SJSA1 (cell line): ENCODE measurements at regions not wholly inside any gene's neighbourhood (a gene's known extent, or its start where the extent isn't known, plus 50 kb on each side); places are given as distances from the start of the nearest gene placed in this dataset.

ENCODE experiments used
- DNase-seq, 2 experiments: peaks; one replicate each; pipeline ENCODE4 v3.0.0-alpha.2; 2015 to 2020; ENCODE audit warnings: low spot score in 2 of 2, low read depth in 1 of 2
- H3K27ac ChIP-seq: fragments of 250-450 bp; sonication (Bioruptor Pico); 2 replicates; pipeline ENCODE4 v1.5.1; 2020; ENCODE audit warnings: mild to moderate bottlenecking, moderate library complexity
- H3K27me3 ChIP-seq: fragments of 250-450 bp; sonication (Bioruptor Pico); replicated peaks from 2 replicates; pipeline ENCODE4 v1.5.1; 2020; ENCODE audit warnings: mild to moderate bottlenecking, moderate library complexity
- H3K36me3 ChIP-seq: fragments of 250-450 bp; sonication (Bioruptor Pico); 2 replicates; pipeline ENCODE4 v1.5.1; 2020; ENCODE audit warnings: mild to moderate bottlenecking
- H3K4me1 ChIP-seq: fragments of 250-450 bp; sonication (Bioruptor Pico); replicated peaks from 2 replicates; pipeline ENCODE4 v1.6.1; 2021; ENCODE audit warnings: mild to moderate bottlenecking
- H3K4me3 ChIP-seq: fragments of 250-450 bp; sonication (Bioruptor Pico); 2 replicates; pipeline ENCODE4 v1.5.1; 2020; ENCODE audit warnings: mild to moderate bottlenecking
- H3K9me3 ChIP-seq: fragments of 250-450 bp; sonication (Bioruptor Pico); replicated peaks from 2 replicates; pipeline ENCODE4 v1.5.1; 2020; ENCODE audit warnings: mild to moderate bottlenecking

- Histone ChIP-seq H3K36me3 (no peaks in the 10 kb centered on the region), H3K9me3 (no peaks in the 10 kb centered on the region), H3K27ac (no peak overlapping the region), H3K4me3 (no peak overlapping the region), H3K4me1 (peaks cover 46% of the 10 kb centered on the region), H3K27me3 (no peaks in the 10 kb centered on the region)
- DNase-seq, result peak in 1 of 2 experiments; percentile 63
These were observed 139.3 kb upstream of the SLIT3 start for GRCh38 chr5:169440107-169440705.

- Histone ChIP-seq H3K4me3 (no peak overlapping the region), H3K4me1 (peaks cover 46% of the 10 kb centered on the region), H3K27me3 (no peaks in the 10 kb centered on the region), H3K27ac (no peak overlapping the region), H3K9me3 (no peaks in the 10 kb centered on the region), H3K36me3 (no peaks in the 10 kb centered on the region)
- DNase-seq, result no peak
These were observed 138.4 kb upstream of the SLIT3 start for GRCh38 chr5:169439362-169439761.

- Histone ChIP-seq H3K4me3 (no peak overlapping the region), H3K9me3 (no peaks in the 10 kb centered on the region), H3K27ac (no peak overlapping the region), H3K4me1 (peaks cover 36% of the 10 kb centered on the region), H3K27me3 (no peaks in the 10 kb centered on the region), H3K36me3 (no peaks in the 10 kb centered on the region)
- DNase-seq, result peak in 1 of 2 experiments; percentile 77
These were observed 134.7 kb upstream of the SLIT3 start for GRCh38 chr5:169435506-169436229.

DNA sequence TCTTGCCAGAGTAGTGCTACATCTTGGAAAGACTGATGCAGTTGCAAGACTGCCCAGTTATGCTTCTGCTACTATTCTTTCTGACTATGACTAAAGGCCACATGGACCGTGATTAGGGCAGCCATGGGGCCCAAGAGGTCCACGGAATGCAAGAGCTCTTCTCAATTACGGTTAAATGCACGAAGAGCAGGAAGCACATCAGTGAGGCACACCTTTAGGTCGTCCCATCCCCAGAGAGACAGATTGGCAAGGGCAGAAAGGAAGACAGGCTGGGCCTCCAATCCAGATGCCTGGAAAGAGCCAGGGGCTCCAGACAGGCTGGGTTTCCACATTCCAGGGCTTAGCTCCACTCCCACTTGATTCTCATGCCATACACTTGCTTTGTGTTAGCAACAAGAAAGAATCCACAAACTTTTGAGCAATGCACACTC is 132.3 kb upstream of the SLIT3 start:
- Histone ChIP-seq H3K27ac (no peak overlapping the region), H3K4me1 (peaks cover 37% of the 10 kb centered on the region), H3K36me3 (no peaks in the 10 kb centered on the region), H3K4me3 (no peak overlapping the region), H3K27me3 (no peaks in the 10 kb centered on the region), H3K9me3 (no peaks in the 10 kb centered on the region; the same call in 1 of the 2 replicates)
- DNase-seq, result peak in 1 of 2 experiments; percentile 59

DNA sequence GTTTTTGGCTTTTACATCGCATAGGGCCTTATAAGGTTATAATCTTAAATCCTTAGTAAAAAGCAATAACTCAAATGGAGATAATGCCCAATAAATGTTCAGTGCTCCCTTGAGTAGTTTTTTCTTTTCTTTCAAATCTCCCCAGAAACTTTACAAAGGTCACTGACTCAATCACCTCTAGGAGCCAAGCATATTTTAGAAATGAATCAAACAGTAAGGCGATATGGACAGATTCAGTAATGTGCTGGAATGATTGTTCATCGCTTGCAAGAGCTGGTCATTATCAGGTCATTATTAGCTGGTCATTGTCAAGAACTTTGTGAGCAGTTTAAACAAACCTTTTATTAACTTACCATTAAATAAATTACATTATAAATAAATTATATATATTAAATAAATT is 130.4 kb upstream of the SLIT3 start:
- no peaks in the 10 kb centered on the region for H3K27me3 ChIP-seq
- no peaks in the 10 kb centered on the region for H3K36me3 ChIP-seq
- H3K9me3 ChIP-seq, result no peaks in the 10 kb centered on the region; the same call in 1 of the 2 replicates
- H3K27ac ChIP-seq, result no peak overlapping the region
- no peak overlapping the region for H3K4me3 ChIP-seq
- H3K4me1 ChIP-seq, result peaks cover 32% of the 10 kb centered on the region
- no peak for DNase-seq

GRCh38 chr5:169430671-169431070 is 129.7 kb upstream of the SLIT3 start:
- H3K36me3 ChIP-seq, result no peaks in the 10 kb centered on the region
- DNase-seq, result no peak
- peaks cover 26% of the 10 kb centered on the region for H3K4me1 ChIP-seq
- H3K9me3 ChIP-seq, result no peaks in the 10 kb centered on the region; the same call in 1 of the 2 replicates
- H3K4me3 ChIP-seq, result no peak overlapping the region
- no peak overlapping the region for H3K27ac ChIP-seq
- H3K27me3 ChIP-seq, result no peaks in the 10 kb centered on the region

- H3K36me3 ChIP-seq, result no peaks in the 10 kb centered on the region
- H3K27ac ChIP-seq, result peak overlapping the region; percentile 20; the same call in 1 of the 2 replicates
- H3K27me3 ChIP-seq, result no peaks in the 10 kb centered on the region
- no peaks in the 10 kb centered on the region; the same call in 1 of the 2 replicates for H3K9me3 ChIP-seq
- peak in 1 of 2 experiments; percentile 56 for DNase-seq
- H3K4me3 ChIP-seq, result no peak overlapping the region
- peaks cover 24% of the 10 kb centered on the region for H3K4me1 ChIP-seq
These were observed 128.1 kb upstream of the SLIT3 start for GRCh38 chr5:169429044-169429443.

GRCh38 chr5:169426784-169427183 is 125.8 kb upstream of the SLIT3 start:
- H3K9me3 ChIP-seq, result no peaks in the 10 kb centered on the region; the same call in 1 of the 2 replicates
- H3K4me3 ChIP-seq, result no peak overlapping the region
- no peak overlapping the region for H3K27ac ChIP-seq
- H3K27me3 ChIP-seq, result no peaks in the 10 kb centered on the region
- no peak for DNase-seq
- H3K4me1 ChIP-seq, result peaks cover 17% of the 10 kb centered on the region
- H3K36me3 ChIP-seq, result no peaks in the 10 kb centered on the region

- Histone ChIP-seq H3K9me3 (no peaks in the 10 kb centered on the region; the same call in 1 of the 2 replicates), H3K27me3 (no peaks in the 10 kb centered on the region), H3K27ac (no peak overlapping the region), H3K4me3 (no peak overlapping the region), H3K4me1 (peaks cover 22% of the 10 kb centered on the region), H3K36me3 (no peaks in the 10 kb centered on the region)
- no peak for DNase-seq
These were observed 123.9 kb upstream of the SLIT3 start for GRCh38 chr5:169424670-169425378.

GRCh38 chr5:169424279-169424655 is 123.3 kb upstream of the SLIT3 start:
- Histone ChIP-seq H3K27me3 (no peaks in the 10 kb centered on the region), H3K27ac (no peak overlapping the region), H3K36me3 (no peaks in the 10 kb centered on the region), H3K4me1 (peaks cover 21% of the 10 kb centered on the region), H3K9me3 (no peaks in the 10 kb centered on the region; the same call in 1 of the 2 replicates), H3K4me3 (no peak overlapping the region)
- no peak for DNase-seq

GRCh38 chr5:169423580-169424278 is 122.8 kb upstream of the SLIT3 start:
- Histone ChIP-seq H3K36me3 (no peaks in the 10 kb centered on the region), H3K27me3 (no peaks in the 10 kb centered on the region), H3K4me1 (peaks cover 15% of the 10 kb centered on the region), H3K9me3 (no peaks in the 10 kb centered on the region; the same call in 1 of the 2 replicates), H3K27ac (no peak overlapping the region), H3K4me3 (no peak overlapping the region)
- DNase-seq, result no peak

- peak overlapping the region; percentile 38 for H3K27ac ChIP-seq
- H3K36me3 ChIP-seq, result no peaks in the 10 kb centered on the region
- no peaks in the 10 kb centered on the region for H3K9me3 ChIP-seq
- H3K4me1 ChIP-seq, result peaks cover 17% of the 10 kb centered on the region
- H3K27me3 ChIP-seq, result no peaks in the 10 kb centered on the region
- no peak overlapping the region for H3K4me3 ChIP-seq
- DNase-seq, result no peak
These were observed 121.1 kb upstream of the SLIT3 start for GRCh38 chr5:169422087-169422486.

- H3K4me1 ChIP-seq, result peaks cover 21% of the 10 kb centered on the region
- no peak overlapping the region for H3K4me3 ChIP-seq
- H3K27ac ChIP-seq, result peak overlapping the region; percentile 38
- H3K36me3 ChIP-seq, result no peaks in the 10 kb centered on the region
- H3K27me3 ChIP-seq, result no peaks in the 10 kb centered on the region
- DNase-seq, result peak in 1 of 2 experiments; percentile 41
- H3K9me3 ChIP-seq, result no peaks in the 10 kb centered on the region
These were observed 120.7 kb upstream of the SLIT3 start for GRCh38 chr5:169421677-169422076.
